K562 (cell line): ENCODE measurements at regions not wholly inside any gene's neighbourhood (a gene's known extent, or its start where the extent isn't known, plus 50 kb on each side); places are given as distances from the start of the nearest gene placed in this dataset.
"Not testable (repeated sequence)": the region's sequence is repeated elsewhere in the genome, so short reads cannot be mapped to it uniquely, and the experiment has no call there.

ENCODE experiments used
- ATAC-seq: fragments of 200-7000 bp; cut with Tn5 transposase; 3 replicates; pipeline ENCODE4 v1.9.1; 2020; ENCODE audit warnings: moderate library complexity
- BruUV-seq: library from RNA; stranded (reverse); fragments of 400-500 nt; replicated peaks from 2 replicates; lab custom pipeline; 2021; lab: Mats Ljungman, UMichigan
- CTCF ChIA-PET: fragments of 300-600 bp; formaldehyde crosslinking; extraction: SDS; loops from one replicate; lab custom pipeline; 2021; ENCODE audit warnings: low intra/inter-chr PET ratio; lab: Yijun Ruan, JAX
- POLR2A ChIA-PET: fragments of 300-600, 350-650 bp; sonication (Branson Sonifier 250); formaldehyde crosslinking; extraction: SDS; loops from one replicate; lab custom pipeline; 2021; ENCODE audit warnings: antibody characterized with exemption, inconsistent platforms; lab: Yijun Ruan, JAX
- DNase-seq, 4 experiments: peaks; one replicate each; pipeline versions ENCODE4 v3.0.0 to v3.0.0-alpha.2; 2011 to 2018; ENCODE audit warnings: low spot score in 3 of 4, mixed read lengths in 3 of 4; ENCODE audit errors: extremely low read depth in 1 of 4
- FAIRE-seq: peaks from 2 replicates; lab custom pipeline; 2011; peaks lifted over from hg19 to GRCh38; lab: Jason Lieb, UNC
- H2AFZ ChIP-seq: 2 replicates; pipeline ENCODE4 v1.6.0; 2011; ENCODE audit warnings: low read depth, low read length, control low read depth, inconsistent platforms
- H3K27ac ChIP-seq: fragments of 200-600 bp; 3 replicates; pipeline ENCODE4 v1.8.0; 2011; ENCODE audit warnings: low read depth, mild to moderate bottlenecking, control low read depth, inconsistent platforms, low read length, moderate library complexity, mixed read lengths; ENCODE audit errors: extremely low read depth
- H3K27me3 ChIP-seq, 2 experiments: fragments of 300-600 bp in 1 of 2; 2 replicates in 1 of 2; 3 replicates in 1 of 2; pipeline versions ENCODE4 v1.6.0 to v1.8.0; 2011; ENCODE audit warnings: inconsistent platforms in 2 of 2, low read length in 2 of 2, mild to moderate bottlenecking in 1 of 2, mixed read lengths in 1 of 2, moderate library complexity in 1 of 2; ENCODE audit not compliant: control insufficient read depth in 2 of 2, insufficient read depth in 2 of 2
- H3K36me3 ChIP-seq: fragments of 300-600 bp; 3 replicates; pipeline ENCODE4 v1.8.0; 2011; ENCODE audit warnings: mild to moderate bottlenecking, low read length, inconsistent platforms; ENCODE audit not compliant: control insufficient read depth, insufficient read depth
- H3K4me1 ChIP-seq, 2 experiments: fragments of 200-600 bp in 1 of 2; replicated peaks in 1 of 2; 2 replicates in 1 of 2; 3 replicates in 1 of 2; pipeline versions ENCODE4 v1.5.1 to v1.8.0; 2011; ENCODE audit warnings: inconsistent platforms in 2 of 2, low read length in 2 of 2, mild to moderate bottlenecking in 1 of 2, mixed read lengths in 1 of 2, moderate library complexity in 1 of 2; ENCODE audit not compliant: control insufficient read depth in 2 of 2, insufficient read depth in 2 of 2
- H3K4me2 ChIP-seq: 2 replicates; pipeline ENCODE4 v1.6.1; 2011; ENCODE audit warnings: low read length, control low read depth, inconsistent platforms, mixed read lengths; ENCODE audit not compliant: insufficient read depth
- H3K4me3 ChIP-seq: fragments of 200-600 bp; sonication (generic), shearing (Covaris generic); 2 replicates; pipeline ENCODE4 v1.5.1; 2016; ENCODE audit warnings: control low read depth, inconsistent platforms
- H3K79me2 ChIP-seq: fragments of 200-600 bp; 3 replicates; pipeline ENCODE4 v1.8.0; 2011; ENCODE audit warnings: low read length, inconsistent platforms; ENCODE audit not compliant: control insufficient read depth, insufficient read depth
- H3K9ac ChIP-seq, 2 experiments: 2 replicates each; pipeline versions ENCODE4 v1.6.0 to v1.6.1; 2011; ENCODE audit warnings: low read depth in 2 of 2, low read length in 2 of 2, control low read depth in 1 of 2, inconsistent platforms in 1 of 2, mild to moderate bottlenecking in 1 of 2, mixed read lengths in 1 of 2; ENCODE audit not compliant: insufficient read depth in 1 of 2
- H3K9me1 ChIP-seq: one replicate; pipeline ENCODE4 v1.6.0; 2011; ENCODE audit warnings: inconsistent platforms, mild to moderate bottlenecking, low read length, moderate library complexity; ENCODE audit not compliant: control insufficient read depth, insufficient read depth
- H3K9me3 ChIP-seq: replicated peaks from 2 replicates; pipeline ENCODE4 v1.5.1; 2011; ENCODE audit warnings: low read depth, low read length, inconsistent platforms; ENCODE audit not compliant: control insufficient read depth, insufficient read depth
- H4K20me1 ChIP-seq: replicated peaks from 2 replicates; pipeline ENCODE4 v1.6.1; 2011; ENCODE audit warnings: low read length, inconsistent platforms, mixed read lengths; ENCODE audit not compliant: control insufficient read depth, insufficient read depth
- ATF1 ChIP-seq, 2 experiments: fragments of 450-650 bp in 1 of 2; IDR thresholded peaks; 2 replicates each; pipeline ENCODE4 v1.6.1; 2016; ENCODE audit warnings: missing compliant biosample characterization in 1 of 2, missing genetic modification characterization in 1 of 2
- CREB5 ChIP-seq: fragments of 250-450 bp; sonication (Bioruptor Pico); IDR thresholded peaks from 2 replicates; pipeline ENCODE4 v1.5.0; 2020; ENCODE audit warnings: mild to moderate bottlenecking
- E2F3 ChIP-seq: fragments of 250-450 bp; sonication (Bioruptor Pico); IDR thresholded peaks from 2 replicates; pipeline ENCODE4 v1.4.0; 2020; ENCODE audit warnings: mild to moderate bottlenecking
- KDM1A ChIP-seq, 2 experiments: fragments of 450-650 bp; IDR thresholded peaks; 2 replicates each; pipeline ENCODE4 v1.6.1; 2016; ENCODE audit warnings: mild to moderate bottlenecking in 2 of 2
- NR2F6 ChIP-seq: fragments of 450-650 bp; formaldehyde crosslinking; IDR thresholded peaks from 2 replicates; pipeline ENCODE4 v1.4.0; 2020; ENCODE audit warnings: mild to moderate bottlenecking
- RBM17 ChIP-seq: fragments of 200-400 bp; formaldehyde crosslinking; IDR thresholded peaks from 2 replicates; pipeline ENCODE4 v1.6.1; 2017; ENCODE audit warnings: low read depth, mild to moderate bottlenecking, low read length, borderline replicate concordance
- RFX1 ChIP-seq: fragments of 450-650 bp; IDR thresholded peaks from 2 replicates; pipeline ENCODE4 v1.6.1; 2016; ENCODE audit warnings: mild to moderate bottlenecking, moderate library complexity
- ZKSCAN3 ChIP-seq: fragments of 250-450 bp; sonication (Bioruptor Pico); IDR thresholded peaks from 2 replicates; pipeline ENCODE4 v1.4.0; 2020
- ZNF253 ChIP-seq: fragments of 250-450 bp; sonication (Bioruptor Pico); conservative IDR thresholded peaks from 2 replicates; pipeline ENCODE4 v1.6.1; 2021; ENCODE audit warnings: mild to moderate bottlenecking
- ZNF347 ChIP-seq: fragments of 450-650 bp; formaldehyde crosslinking; IDR thresholded peaks from 2 replicates; pipeline ENCODE4 v1.4.0; 2020; ENCODE audit warnings: low read depth, mild to moderate bottlenecking, moderate library complexity
- WGBS: fragments of 100-300 bp; shearing (Covaris generic); methylation state at CpG from one replicate; pipeline ENCODE4 v1.1.6; 2016; ENCODE audit warnings: low coverage, mixed read lengths; ENCODE audit not compliant: insufficient coverage; ENCODE audit errors: missing lambda C conversion rate; 5-methylcytosine and 5-hydroxymethylcytosine counted together
- in situ Hi-C: fragments of 300-500 bp; cut with MboI; formaldehyde crosslinking; loops from 4 replicates; pipeline ENCODE4 v1.15.0; 2018; ENCODE audit warnings: inconsistent platforms, mixed read lengths
- intact Hi-C: fragments of 100-400 bp; cut with micrococcal nuclease; formaldehyde crosslinking; loops from 2 replicates; pipeline ENCODE4 v1.14.2; 2022

GRCh38 chr10:2519139-2519538, 548.2 kb upstream of the PFKP start:
- ATAC-seq, result no peak
- Histone ChIP-seq H2AFZ (no peak overlapping the region), H3K4me3 (no peak overlapping the region), H3K4me1 (no peaks in the 10 kb centered on the region), H3K4me2 (no peak overlapping the region), H3K79me2 (no peaks in the 10 kb centered on the region), H3K36me3 (no peaks in the 10 kb centered on the region), H3K27me3 (no peaks in the 10 kb centered on the region), H4K20me1 (no peaks in the 10 kb centered on the region), H3K9ac (no peak overlapping the region), H3K9me3 (no peaks in the 10 kb centered on the region), H3K27ac (no peak overlapping the region), H3K9me1 (no peaks in the 10 kb centered on the region)
- FAIRE-seq, result no peak
- ChIA-PET POLR2A (no interaction called here), CTCF (no interaction called here)
- no TSS peak for BruUV-seq
- 0 out of 2 replicates have a peak, but pooled peaks have one; percentile 16 for TF ChIP-seq RFX1
- TF ChIP-seq ATF1 (CRISPR knock-in tag; IDR thresholded peaks at IDR 0.05), result no peak
- TF ChIP-seq ATF1 (tag; IDR thresholded peaks at IDR 0.05), result no peak
- in situ Hi-C loops, result no loop called here
- no peak for DNase-seq
- WGBS, result 0% methylated on average over 8 of the region's 8 CpGs
- intact Hi-C loops, result no loop called here

- no TSS peak for BruUV-seq
These were observed 558.2 kb upstream of the PFKP start for GRCh38 chr10:2509081-2509531.

GRCh38 chr10:2501366-2501940, 565.9 kb upstream of the PFKP start:
- H3K4me2 ChIP-seq, H3K9me1 ChIP-seq, H3K79me2 ChIP-seq, intact Hi-C loops, DNase-seq, H3K4me3 ChIP-seq, H3K27ac ChIP-seq, H3K9me3 ChIP-seq, in situ Hi-C loops, ATAC-seq, H4K20me1 ChIP-seq, H3K4me1 ChIP-seq, POLR2A ChIA-PET, FAIRE-seq, H3K9ac ChIP-seq, H2AFZ ChIP-seq, BruUV-seq, H3K36me3 ChIP-seq, CTCF ChIA-PET: not testable (repeated sequence)
- peaks cover 0 to 12% of the 10 kb centered on the region in 2 experiments; a peak in 3 of 5 replicates for H3K27me3 ChIP-seq
- 7% methylated on average over 29 of the region's 58 CpGs for WGBS

More at GRCh38 chr10:2509081-2509531, 558.2 kb upstream of the PFKP start:
- H3K4me2 ChIP-seq, result no peak overlapping the region
- no peak overlapping the region for H3K9ac ChIP-seq
- ChIA-PET POLR2A (no interaction called here), CTCF (no interaction called here)
- H3K27ac ChIP-seq, result no peak overlapping the region
- in situ Hi-C loops, result no loop called here
- H3K79me2 ChIP-seq, result no peaks in the 10 kb centered on the region
- intact Hi-C loops, result no loop called here
- no peak for FAIRE-seq
- H3K9me3 ChIP-seq, result no peaks in the 10 kb centered on the region
- no peaks in the 10 kb centered on the region for H3K27me3 ChIP-seq
- H2AFZ ChIP-seq, result no peak overlapping the region
- no peaks in the 10 kb centered on the region for H3K4me1 ChIP-seq
- DNase-seq, result no peak
- no peaks in the 10 kb centered on the region for H4K20me1 ChIP-seq
- ATAC-seq, result no peak
- TF ChIP-seq RBM17, result no peak
- no peak for TF ChIP-seq ZNF347
- no peak for TF ChIP-seq ZKSCAN3 (CRISPR knock-in tag)
- no peak for TF ChIP-seq KDM1A (IDR thresholded peaks at IDR 0.05)
- TF ChIP-seq NR2F6 (CRISPR knock-in tag), result no peak
- no peak for TF ChIP-seq CREB5 (CRISPR knock-in tag)
- TF ChIP-seq ZNF253 (CRISPR knock-in tag), result no peak
- TF ChIP-seq E2F3 (CRISPR knock-in tag), result no peak
- no peaks in the 10 kb centered on the region for H3K9me1 ChIP-seq
- 2% methylated on average over 4 of the region's 4 CpGs for WGBS
- no peaks in the 10 kb centered on the region for H3K36me3 ChIP-seq
- H3K4me3 ChIP-seq, result no peak overlapping the region
